Ovary (tissue), 7 donors: ENCODE measurements at regions not wholly inside any gene's neighbourhood (a gene's known extent, or its start where the extent isn't known, plus 50 kb on each side); places are given as distances from the start of the nearest gene placed in this dataset.

ENCODE experiments used
- DNase-seq, 5 donors: peaks; one replicate each; pipeline ENCODE4 v3.0.0-alpha.2; 2019 to 2020
- H3K27ac ChIP-seq, 2 donors: fragments of 200-600 bp; one replicate each; pipeline versions ENCODE4 v1.5.1 to v1.8.0; 2019 to 2022
- H3K27me3 ChIP-seq: fragments of 200-600 bp; one replicate; pipeline ENCODE4 v1.8.0; 2022
- H3K36me3 ChIP-seq: fragments of 200-600 bp; sonication (generic); one replicate; pipeline ENCODE4 v1.5.1; 2019
- H3K4me1 ChIP-seq: one replicate; pipeline ENCODE4 v1.8.1; 2013; ENCODE audit warnings: mild to moderate bottlenecking, moderate library complexity; ENCODE audit not compliant: insufficient read depth
- H3K4me3 ChIP-seq: fragments of 200-600 bp; sonication (generic); one replicate; pipeline ENCODE4 v1.5.1; 2017
- H3K9me3 ChIP-seq, 2 donors: fragments of 200-600 bp in 1 of 2; sonication (generic) in 1 of 2; one replicate each; pipeline versions ENCODE4 v1.5.1 to v1.8.1; 2013 to 2019; ENCODE audit warnings: mild to moderate bottlenecking in 1 of 2, moderate library complexity in 1 of 2
- CTCF ChIP-seq, 3 donors: fragments of 450-650 bp in 2 of 3; fragments of 200-600 bp in 1 of 3; IDR thresholded peaks; one replicate each; pipeline versions ENCODE4 v1.5.1 to v1.8.0; 2016 to 2022; ENCODE audit warnings: antibody characterized with exemption in 3 of 3, mild to moderate bottlenecking in 1 of 3
- EP300 ChIP-seq: sonication (generic); formaldehyde crosslinking; IDR thresholded peaks from one replicate; pipeline ENCODE4 v1.6.1; 2017; ENCODE audit warnings: antibody characterized with exemption
- POLR2A ChIP-seq: fragments of 450-650 bp; IDR thresholded peaks from one replicate; pipeline ENCODE4 v1.6.1; 2017; ENCODE audit warnings: antibody characterized with exemption, mild to moderate bottlenecking, moderate library complexity
- WGBS, 3 donors: extraction: QIAGEN DNeasy Blood & Tissue Kit in 1 of 3; methylation state at CpG; one replicate each; pipeline versions ENCODE4 v1.1.5 to v1.1.7; 2013 to 2017; 5-methylcytosine and 5-hydroxymethylcytosine counted together
- intact Hi-C, 4 donors: fragments of 100-400 bp; cut with DNase I; formaldehyde crosslinking; loops; one replicate each; pipeline versions ENCODE4 v1.11.0 to v1.15.1; 2022 to 2023
- donor health status: DM: no; HTN: no; CAD: no; lungs with moderate emphysema.
- donor health status: DM: no; HTN: no; CAD: no.
- donor health status: Bipolar disorder and iron deficiency.
- donor health status: DM: no; HTN: no; CAD: no.
- donor health status: DM: yes; HTN: yes; CAD: no.

GRCh38 chr3:43895573-43895972, 204.8 kb downstream of the ABHD5 start:
- H3K9me3 ChIP-seq, result no peaks in the 10 kb centered on the region
- TF ChIP-seq EP300 (no peak), CTCF (IDR thresholded peaks at IDR 0.05) (no peak), POLR2A (no peak)
- H3K36me3 ChIP-seq, result no peaks in the 10 kb centered on the region
- H3K27me3 ChIP-seq, result no peaks in the 10 kb centered on the region
- H3K27ac ChIP-seq, result no peak overlapping the region
- H3K4me3 ChIP-seq, result no peak overlapping the region
- WGBS, 3 donors, result 49 to 59% (median 56%) methylated on average over 4 of the region's 4 CpGs
- intact Hi-C loops, result no loop called here
- DNase-seq, result no peak
- H3K4me1 ChIP-seq, result peaks cover 3% of the 10 kb centered on the region

- 68 to 81% (median 80%) methylated on average over 2 of the region's 2 CpGs for WGBS, 3 donors
- H3K4me3 ChIP-seq, result no peak overlapping the region
- no peak for DNase-seq
- no peak overlapping the region for H3K27ac ChIP-seq
- TF ChIP-seq EP300 (no peak), POLR2A (no peak), CTCF (IDR thresholded peaks at IDR 0.05) (no peak)
- H3K36me3 ChIP-seq, result no peaks in the 10 kb centered on the region
- intact Hi-C loops, result no loop called here
- H3K4me1 ChIP-seq, result no peaks in the 10 kb centered on the region
- H3K9me3 ChIP-seq, result no peaks in the 10 kb centered on the region
- H3K27me3 ChIP-seq, result no peaks in the 10 kb centered on the region
Measured at GRCh38 chr3:43902415-43902814, 211.7 kb downstream of the ABHD5 start.

GRCh38 chr3:43905157-43905556, 214.4 kb downstream of the ABHD5 start:
- intact Hi-C loops, result no loop called here
- TF ChIP-seq EP300 (no peak), POLR2A (no peak), CTCF (IDR thresholded peaks at IDR 0.05) (no peak)
- no peak for DNase-seq
- no peaks in the 10 kb centered on the region for H3K27me3 ChIP-seq
- no peak overlapping the region for H3K27ac ChIP-seq
- no peaks in the 10 kb centered on the region for H3K36me3 ChIP-seq
- H3K4me3 ChIP-seq, result no peak overlapping the region
- WGBS, 3 donors, result 49 to 67% (median 61%) methylated on average over 1 of the region's 1 CpG
- no peaks in the 10 kb centered on the region for H3K4me1 ChIP-seq
- no peaks in the 10 kb centered on the region for H3K9me3 ChIP-seq

- intact Hi-C loops, result no loop called here
- 68 to 73% (median 71%) methylated on average over 8 of the region's 8 CpGs for WGBS, 3 donors
- no peak for TF ChIP-seq CTCF (IDR thresholded peaks at IDR 0.05)
Measured at GRCh38 chr3:43906849-43907507, 216.2 kb downstream of the ABHD5 start.

More at GRCh38 chr3:43906849-43907507, 216.2 kb downstream of the ABHD5 start:
- Histone ChIP-seq H3K27ac (no peak overlapping the region), H3K4me1 (no peaks in the 10 kb centered on the region), H3K9me3 (no peaks in the 10 kb centered on the region), H3K27me3 (no peaks in the 10 kb centered on the region), H3K4me3 (no peak overlapping the region), H3K36me3 (no peaks in the 10 kb centered on the region)
- no peak for DNase-seq
